ENCODE measurements at regions not wholly inside any gene's neighbourhood (a gene's known extent, or its start where the extent isn't known, plus 50 kb on each side); places are given as distances from the start of the nearest gene placed in this dataset.
"Not testable (repeated sequence)": the region's sequence is repeated elsewhere in the genome, so short reads cannot be mapped to it uniquely, and the experiment has no call there.

DNA sequence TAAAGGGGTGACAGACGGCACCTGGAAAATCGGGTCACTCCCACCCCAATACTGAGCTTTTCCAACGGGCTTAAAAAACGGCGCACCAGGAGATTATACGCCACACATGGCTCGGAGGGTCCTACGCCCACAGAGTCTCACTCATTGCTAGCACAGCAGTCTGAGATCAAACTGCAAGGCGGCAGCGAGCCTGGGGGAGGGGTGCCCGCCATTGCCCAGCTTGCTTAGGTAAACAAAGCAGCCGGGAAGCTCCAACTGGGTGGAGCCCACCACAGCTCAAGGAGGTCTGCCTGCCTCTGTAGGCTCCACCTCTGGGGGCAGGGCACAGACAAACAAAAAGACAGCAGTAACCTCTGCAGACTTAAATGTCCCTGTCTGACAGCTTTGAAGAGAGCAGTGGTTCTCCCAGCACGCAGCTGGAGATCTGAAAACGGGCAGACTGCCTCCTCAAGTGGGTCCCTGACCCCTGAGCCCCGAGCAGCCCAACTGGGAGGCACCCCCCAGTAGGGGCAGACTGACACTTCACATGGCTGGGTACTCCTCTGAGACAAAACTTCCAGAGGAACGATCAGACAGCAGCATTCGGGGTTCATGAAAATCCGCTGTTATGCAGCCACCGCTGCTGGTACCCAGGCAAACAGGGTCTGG is 162.8 kb upstream of the GJE1 start:
- TF ChIP-seq, protein P1, sequence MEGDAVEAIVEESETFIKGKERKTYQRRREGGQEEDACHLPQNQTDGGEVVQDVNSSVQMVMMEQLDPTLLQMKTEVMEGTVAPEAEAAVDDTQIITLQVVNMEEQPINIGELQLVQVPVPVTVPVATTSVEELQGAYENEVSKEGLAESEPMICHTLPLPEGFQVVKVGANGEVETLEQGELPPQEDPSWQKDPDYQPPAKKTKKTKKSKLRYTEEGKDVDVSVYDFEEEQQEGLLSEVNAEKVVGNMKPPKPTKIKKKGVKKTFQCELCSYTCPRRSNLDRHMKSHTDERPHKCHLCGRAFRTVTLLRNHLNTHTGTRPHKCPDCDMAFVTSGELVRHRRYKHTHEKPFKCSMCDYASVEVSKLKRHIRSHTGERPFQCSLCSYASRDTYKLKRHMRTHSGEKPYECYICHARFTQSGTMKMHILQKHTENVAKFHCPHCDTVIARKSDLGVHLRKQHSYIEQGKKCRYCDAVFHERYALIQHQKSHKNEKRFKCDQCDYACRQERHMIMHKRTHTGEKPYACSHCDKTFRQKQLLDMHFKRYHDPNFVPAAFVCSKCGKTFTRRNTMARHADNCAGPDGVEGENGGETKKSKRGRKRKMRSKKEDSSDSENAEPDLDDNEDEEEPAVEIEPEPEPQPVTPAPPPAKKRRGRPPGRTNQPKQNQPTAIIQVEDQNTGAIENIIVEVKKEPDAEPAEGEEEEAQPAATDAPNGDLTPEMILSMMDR (conservative IDR thresholded peaks at IDR 0.05 in 1 of 2, IDR thresholded peaks at IDR 0.05 in 1 of 2; ENCODE audit: extremely low read depth in 1 of 2, insufficient read depth in 1 of 2, low read depth in 1 of 2, low read length in 2 of 2) = not testable (repeated sequence)
- not testable (repeated sequence) for TF ChIP-seq EZH2 (IDR thresholded peaks at IDR 0.05; ENCODE audit: borderline replicate concordance, low read length)

Data from mammary epithelial cell (primary cell).